Epithelial cell of proximal tubule (primary cell): ENCODE measurements at regions not wholly inside any gene's neighbourhood (a gene's known extent, or its start where the extent isn't known, plus 50 kb on each side); places are given as distances from the start of the nearest gene placed in this dataset.
"Not testable (repeated sequence)": the region's sequence is repeated elsewhere in the genome, so short reads cannot be mapped to it uniquely, and the experiment has no call there.

Experiments
- DNase-seq: peaks from one replicate; pipeline ENCODE4 v3.0.0-alpha.2; 2011; ENCODE audit warnings: low read depth
- H3K4me3 ChIP-seq: 2 replicates; pipeline ENCODE4 v1.5.1; 2011; ENCODE audit warnings: low read depth, mild to moderate bottlenecking, low read length
- TF ChIP-seq, protein P1 (sequence below): conservative IDR thresholded peaks from 2 replicates; pipeline ENCODE4 v1.5.1; 2012; ENCODE audit warnings: low read depth, mild to moderate bottlenecking, low read length

DNA sequence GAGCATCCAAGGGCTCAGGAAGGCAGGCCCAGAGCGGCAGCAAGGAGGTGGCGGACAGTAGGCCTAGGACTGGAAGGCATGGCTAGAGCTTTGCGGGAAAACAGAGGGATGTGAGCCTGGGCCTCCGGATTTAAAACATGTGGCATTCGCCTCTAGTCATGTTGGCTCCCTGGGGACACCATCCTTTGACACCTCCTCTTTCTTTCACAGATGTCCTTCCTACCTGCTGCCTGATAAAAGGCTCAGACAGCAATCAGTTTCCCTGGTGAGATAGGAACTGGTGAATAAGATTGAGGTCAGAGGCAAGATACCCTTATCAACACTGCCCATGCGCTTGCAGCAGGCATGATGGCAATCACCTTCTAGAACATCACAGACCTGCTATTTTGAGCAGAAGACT lies 277.6 kb downstream of the SIPA1L2 start:
- H3K4me3 ChIP-seq, result no peak overlapping the region
- no peak for DNase-seq
- TF ChIP-seq, protein P1, sequence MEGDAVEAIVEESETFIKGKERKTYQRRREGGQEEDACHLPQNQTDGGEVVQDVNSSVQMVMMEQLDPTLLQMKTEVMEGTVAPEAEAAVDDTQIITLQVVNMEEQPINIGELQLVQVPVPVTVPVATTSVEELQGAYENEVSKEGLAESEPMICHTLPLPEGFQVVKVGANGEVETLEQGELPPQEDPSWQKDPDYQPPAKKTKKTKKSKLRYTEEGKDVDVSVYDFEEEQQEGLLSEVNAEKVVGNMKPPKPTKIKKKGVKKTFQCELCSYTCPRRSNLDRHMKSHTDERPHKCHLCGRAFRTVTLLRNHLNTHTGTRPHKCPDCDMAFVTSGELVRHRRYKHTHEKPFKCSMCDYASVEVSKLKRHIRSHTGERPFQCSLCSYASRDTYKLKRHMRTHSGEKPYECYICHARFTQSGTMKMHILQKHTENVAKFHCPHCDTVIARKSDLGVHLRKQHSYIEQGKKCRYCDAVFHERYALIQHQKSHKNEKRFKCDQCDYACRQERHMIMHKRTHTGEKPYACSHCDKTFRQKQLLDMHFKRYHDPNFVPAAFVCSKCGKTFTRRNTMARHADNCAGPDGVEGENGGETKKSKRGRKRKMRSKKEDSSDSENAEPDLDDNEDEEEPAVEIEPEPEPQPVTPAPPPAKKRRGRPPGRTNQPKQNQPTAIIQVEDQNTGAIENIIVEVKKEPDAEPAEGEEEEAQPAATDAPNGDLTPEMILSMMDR, result no peak

DNA sequence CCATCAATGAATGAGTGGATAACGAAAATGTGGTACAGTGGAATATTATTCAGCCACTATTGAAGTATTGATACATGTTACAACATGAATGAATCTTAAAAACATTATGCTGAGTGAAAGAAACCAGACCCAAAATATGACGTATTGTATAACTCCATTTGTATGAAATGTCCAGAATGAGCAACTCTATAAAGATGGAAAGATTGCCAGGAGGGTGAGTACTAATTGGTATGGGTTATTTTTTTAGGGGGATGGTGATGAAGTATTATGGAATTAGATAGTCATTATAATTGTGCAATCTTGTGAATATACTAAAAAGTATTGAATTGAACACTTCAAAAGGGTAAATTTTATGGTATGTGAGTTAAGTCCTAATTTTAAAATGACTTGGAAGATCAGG lies 278.6 kb downstream of the SIPA1L2 start:
- TF ChIP-seq, protein P1, result no peak
- no peak overlapping the region for H3K4me3 ChIP-seq
- no peak for DNase-seq

DNA sequence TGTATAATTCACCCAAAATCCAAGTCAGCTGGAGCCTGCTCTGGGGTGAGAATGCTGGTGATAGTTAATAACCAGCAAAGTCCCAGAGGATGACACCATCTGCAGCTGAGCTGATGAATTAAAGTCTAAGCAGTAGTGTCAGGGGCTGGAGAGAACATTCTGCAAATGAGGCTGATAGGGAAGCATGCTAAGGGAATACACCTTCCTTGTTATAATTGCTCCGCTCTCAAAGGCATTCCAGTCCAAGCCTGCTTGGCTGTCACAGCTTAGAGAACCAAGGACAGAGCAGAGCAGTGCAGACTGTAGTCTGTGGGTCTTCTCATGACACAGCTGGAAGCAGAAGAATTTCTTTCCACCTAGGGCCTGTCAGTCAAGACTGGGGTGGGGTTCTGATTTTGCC lies 283.1 kb downstream of the SIPA1L2 start:
- TF ChIP-seq, protein P1, result no peak
- no peak for DNase-seq
- H3K4me3 ChIP-seq, result no peak overlapping the region

DNA sequence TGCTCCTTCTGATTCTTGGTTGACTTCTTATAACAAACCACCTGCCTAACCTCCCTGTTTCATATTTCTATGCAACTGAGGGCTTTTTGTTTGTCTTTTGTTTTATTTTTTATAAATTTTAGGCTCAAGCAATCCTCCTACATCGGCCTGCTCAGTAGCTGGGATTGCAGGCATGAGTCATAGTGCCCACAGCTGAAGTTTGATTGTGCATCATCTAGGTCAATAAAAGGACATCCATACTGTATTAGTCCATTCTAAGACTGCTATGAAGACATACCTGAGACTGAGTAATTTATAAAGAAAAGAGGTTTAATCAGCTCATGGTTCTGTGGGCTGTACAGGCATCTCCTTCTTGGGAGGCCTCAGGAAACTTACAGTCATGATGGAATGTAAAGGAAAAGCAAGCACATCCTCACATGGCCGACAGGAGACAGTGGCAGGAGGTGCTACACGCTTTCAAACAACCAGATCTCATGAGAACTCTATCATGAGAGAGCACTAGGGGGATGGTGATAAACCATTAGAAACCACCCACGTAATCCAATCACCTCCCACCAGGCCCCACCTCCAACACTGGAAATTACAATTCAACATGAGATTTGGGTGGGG lies 285.0 kb downstream of the SIPA1L2 start:
- TF ChIP-seq, protein P1, result no peak
- H3K4me3 ChIP-seq, result no peak overlapping the region
- DNase-seq, result no peak

DNA sequence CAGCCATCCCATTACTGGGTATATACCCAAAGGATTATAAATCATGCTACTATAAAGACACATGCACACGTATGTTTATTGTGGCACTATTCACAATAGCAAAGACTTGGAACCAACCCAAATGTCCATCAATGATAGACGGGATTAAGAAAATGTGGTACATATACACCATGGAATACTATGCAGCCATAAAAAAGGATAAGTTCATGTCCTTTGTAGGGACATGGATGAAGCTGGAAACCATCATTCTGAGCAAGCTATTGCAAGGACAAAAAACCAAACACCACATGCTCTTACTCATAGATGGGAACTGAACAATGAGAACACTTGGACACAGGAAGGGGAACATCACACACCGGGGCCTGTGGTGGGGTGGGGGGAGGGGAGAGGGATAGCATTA lies 285.7 kb downstream of the SIPA1L2 start:
- DNase-seq, H3K4me3 ChIP-seq: not testable (repeated sequence)

DNA sequence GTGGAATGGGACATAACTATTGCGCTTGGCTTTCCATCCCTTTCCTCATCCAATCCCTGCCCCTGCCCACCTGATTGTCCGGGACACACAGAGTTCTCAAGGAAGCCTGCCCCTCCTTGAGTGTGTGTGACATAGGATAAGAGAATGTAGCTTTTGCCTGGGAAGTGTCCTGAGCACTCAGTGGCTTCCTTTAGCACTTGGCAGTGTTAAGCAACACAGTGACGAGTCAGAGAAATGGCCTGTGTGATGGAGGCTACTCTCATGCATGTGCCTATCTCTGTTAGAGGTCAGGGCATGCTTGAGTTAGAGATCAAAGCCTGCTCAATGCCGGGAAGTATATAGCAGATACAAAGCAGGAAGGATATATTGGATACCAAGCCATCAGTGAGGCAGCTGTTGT lies 289.5 kb downstream of the SIPA1L2 start:
- TF ChIP-seq, protein P1, result no peak
- H3K4me3 ChIP-seq, result no peak overlapping the region
- DNase-seq, result peak; percentile 31

DNA sequence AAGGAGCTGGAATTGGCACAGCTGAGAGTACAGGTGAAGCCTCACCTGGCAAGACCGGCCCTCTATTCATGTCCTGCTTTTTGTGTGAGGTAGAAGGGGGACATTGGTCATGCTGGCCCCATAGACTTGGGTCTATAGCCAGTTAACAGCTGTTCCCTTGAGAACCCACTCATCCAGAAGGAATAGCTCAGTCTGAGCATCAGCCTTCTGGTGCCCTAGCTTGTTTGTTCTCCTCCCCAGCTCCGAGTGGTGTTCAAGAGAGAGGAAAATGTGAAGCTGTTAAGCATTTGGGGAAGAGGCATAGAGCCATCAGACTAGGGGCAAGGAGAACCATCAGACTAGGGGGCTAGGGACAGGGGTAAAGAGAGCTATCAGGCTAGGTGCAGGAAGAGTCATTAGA lies 290.9 kb downstream of the SIPA1L2 start:
- no peak for DNase-seq
- TF ChIP-seq, protein P1, result no peak
- H3K4me3 ChIP-seq, result no peak overlapping the region
